Activated CD4-positive, alpha-beta T cell treated with anti-CD3 and anti-CD28 coated beads, Interleukin-10, Interleukin-2, amounts not matched to agents 100 ng/mL and 50 ng/mL, durations not matched to agents 16 hours and 8 hours (primary cell): ENCODE measurements at regions not wholly inside any gene's neighbourhood (a gene's known extent, or its start where the extent isn't known, plus 50 kb on each side); places are given as distances from the start of the nearest gene placed in this dataset.
"Not testable (repeated sequence)": the region's sequence is repeated elsewhere in the genome, so short reads cannot be mapped to it uniquely, and the experiment has no call there.

ENCODE experiments used
- DNase-seq: peaks from one replicate; pipeline ENCODE4 v3.0.0-alpha.2; 2020

DNA sequence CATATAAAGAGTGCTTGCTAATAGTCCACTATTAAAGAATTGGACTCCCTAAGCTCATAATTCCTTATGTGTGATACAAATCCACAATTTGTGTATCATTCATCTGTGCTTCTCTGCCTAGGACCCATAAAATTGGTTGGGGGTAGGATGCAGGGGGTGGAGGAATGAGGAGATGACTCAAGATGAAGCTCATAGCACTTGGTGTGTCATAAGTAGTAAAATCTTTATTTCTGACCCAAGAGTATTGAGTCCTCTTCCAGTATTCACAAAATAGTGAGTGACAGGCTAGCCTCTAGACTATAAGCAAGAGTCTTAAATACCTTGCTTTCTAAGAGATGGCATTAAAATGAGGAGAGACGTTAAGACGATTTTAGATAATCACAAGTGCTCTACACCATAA, 390.9 kb upstream of the CDH19 start:
- no peak for DNase-seq

- DNase-seq: no peak
Measured at GRCh38 chr18:66993492-66993891, 389.6 kb upstream of the CDH19 start.

- DNase-seq: no peak
Measured at GRCh38 chr18:66990909-66991308, 387.0 kb upstream of the CDH19 start.

GRCh38 chr18:66979009-66979408, 375.1 kb upstream of the CDH19 start:
- DNase-seq: no peak

DNA sequence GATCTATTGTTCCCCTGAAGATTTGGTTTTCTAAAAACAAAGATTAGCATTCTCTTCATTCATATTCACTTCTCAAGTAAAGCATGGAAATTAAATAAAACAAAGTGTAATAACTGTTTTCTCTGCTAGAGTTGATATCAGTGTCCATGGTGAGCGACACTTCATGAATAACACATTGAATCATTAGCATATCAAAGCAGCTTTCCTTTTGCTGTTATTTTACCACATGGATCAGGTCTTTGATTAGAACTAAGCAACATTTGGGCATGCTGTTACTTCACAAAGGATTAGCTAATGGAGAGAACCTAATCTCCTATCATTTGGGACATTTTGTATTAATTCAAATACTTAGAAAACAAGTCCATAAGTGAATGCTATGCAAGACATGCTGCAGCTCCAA, 368.8 kb upstream of the CDH19 start:
- no peak for DNase-seq

GRCh38 chr18:66971960-66972359, 368.1 kb upstream of the CDH19 start:
- DNase-seq: no peak

DNA sequence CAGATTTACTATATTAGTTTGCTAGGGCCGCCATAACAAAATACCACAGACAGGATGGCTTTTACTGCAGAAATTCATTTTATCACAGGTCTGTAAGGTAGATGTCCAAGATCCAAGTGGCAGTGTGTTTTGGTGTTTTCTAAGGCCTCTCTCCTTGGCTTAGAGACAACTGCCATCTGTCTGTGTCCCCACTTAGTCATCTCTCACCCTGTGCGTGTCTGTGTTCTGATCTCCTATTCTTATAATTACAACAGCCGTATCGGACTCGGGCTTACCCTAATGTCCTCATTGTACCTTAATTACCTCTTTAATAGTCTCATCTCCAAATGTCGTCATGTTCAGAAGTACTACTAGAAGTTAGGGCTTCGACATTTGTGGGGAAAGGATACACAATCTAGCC, 362.3 kb upstream of the CDH19 start:
- DNase-seq: no peak

GRCh38 chr18:66958309-66958708, 354.4 kb upstream of the CDH19 start:
- no peak for DNase-seq

- no peak for DNase-seq
Measured at GRCh38 chr18:66951750-66952149, 347.9 kb upstream of the CDH19 start.

DNA sequence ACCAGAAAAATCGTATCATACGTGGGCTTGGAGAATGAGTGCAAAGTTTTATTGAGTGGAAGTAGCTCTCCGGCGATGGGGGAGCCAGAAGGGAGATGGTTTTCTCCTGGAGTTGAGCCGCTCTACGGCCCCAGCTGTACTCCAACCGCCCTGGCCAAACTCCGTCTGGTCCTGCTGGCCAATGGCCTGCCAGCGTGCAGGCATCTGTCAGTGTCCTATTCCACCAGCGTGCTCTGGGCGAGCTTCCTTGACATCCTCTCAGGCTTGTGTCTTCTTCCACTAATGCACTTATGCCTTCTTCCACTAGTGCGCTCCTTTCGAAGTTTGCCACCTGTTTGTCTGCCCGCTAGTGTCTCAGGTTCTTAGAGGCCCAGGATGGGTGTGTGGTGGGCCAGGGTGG, 345.5 kb upstream of the CDH19 start:
- DNase-seq: no peak

- DNase-seq: no peak
Measured at GRCh38 chr18:66937546-66937945, 333.7 kb upstream of the CDH19 start.

- DNase-seq: no peak
Measured at GRCh38 chr18:66931010-66931409, 327.1 kb upstream of the CDH19 start.

DNA sequence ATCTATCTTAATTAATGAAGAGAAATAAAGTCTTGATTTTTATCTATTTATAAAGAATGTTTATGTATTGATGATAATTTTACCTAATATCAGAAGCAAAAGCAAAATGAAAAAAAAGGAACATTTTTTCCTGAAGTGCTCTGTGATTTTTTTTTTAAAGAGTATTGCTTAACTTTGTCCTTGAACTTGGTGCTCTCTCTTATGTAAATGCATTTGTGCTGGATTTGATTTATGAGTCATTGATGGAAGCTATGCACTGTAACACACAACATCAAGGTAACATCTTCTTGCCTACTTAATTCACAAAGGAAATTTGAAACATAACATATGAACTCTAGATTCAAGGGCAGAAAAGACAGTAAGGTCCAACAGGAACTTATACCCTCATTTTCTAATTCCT, 312.9 kb upstream of the CDH19 start:
- DNase-seq: no peak

DNA sequence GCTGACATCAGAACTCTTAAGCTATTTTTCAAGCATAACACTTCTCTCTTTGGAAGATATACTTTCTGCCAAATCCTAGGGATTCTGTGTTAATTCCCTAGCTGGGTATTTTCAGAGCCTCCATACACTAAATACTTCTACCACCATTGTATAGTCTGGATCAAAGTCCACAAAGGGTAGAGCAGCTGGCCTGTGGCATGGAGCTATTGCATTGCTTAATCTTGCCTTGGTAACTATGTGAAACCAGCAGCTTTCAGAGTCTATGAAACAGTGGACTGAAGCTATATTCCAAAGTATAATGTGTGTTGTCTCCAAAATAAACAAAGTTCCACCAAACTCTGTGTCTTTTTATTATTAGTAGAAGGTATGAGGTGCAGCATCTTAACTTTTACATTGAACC, 296.9 kb upstream of the CDH19 start:
- no peak for DNase-seq

DNA sequence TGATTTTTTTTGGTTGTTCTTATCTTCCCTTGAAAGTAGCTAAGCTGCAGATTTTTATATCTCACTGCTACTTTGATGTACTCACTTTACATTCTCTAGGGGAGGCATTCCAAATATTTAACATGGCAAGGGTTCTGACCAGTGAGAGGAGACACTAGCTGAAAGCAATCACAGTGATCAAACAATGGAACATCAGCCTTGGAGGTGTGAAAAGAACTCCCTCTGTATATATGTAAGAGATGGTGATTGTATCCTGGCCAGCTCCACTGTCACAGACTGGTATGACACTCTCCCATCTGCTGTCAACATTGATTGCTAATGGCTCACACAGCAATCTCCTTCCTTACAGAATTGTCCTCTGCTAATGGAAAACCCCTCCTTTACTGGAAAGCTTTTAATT, 291.7 kb upstream of the CDH19 start:
- no peak for DNase-seq

DNA sequence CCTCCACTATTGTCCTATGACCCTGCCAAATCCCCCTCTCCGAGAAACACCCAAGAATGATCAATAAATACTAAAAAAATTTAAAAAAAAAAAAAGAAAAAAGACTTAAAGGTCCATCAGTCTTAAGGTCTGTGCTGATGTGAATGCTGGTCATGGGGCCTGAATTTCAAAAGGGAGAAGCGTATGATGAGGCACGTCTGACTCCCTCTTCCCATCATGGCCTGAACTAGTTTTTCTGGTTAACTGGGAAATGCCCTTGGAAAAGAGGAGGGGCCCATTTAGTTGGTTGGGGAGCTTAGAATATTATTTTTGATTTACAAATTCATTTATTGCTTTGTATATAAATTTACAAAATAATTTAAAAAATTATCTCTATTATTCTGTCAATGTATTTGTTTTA, 291.0 kb upstream of the CDH19 start:
- DNase-seq: no peak

- not testable (repeated sequence) for DNase-seq
Measured at GRCh38 chr18:66892388-66892787, 288.5 kb upstream of the CDH19 start.

DNA sequence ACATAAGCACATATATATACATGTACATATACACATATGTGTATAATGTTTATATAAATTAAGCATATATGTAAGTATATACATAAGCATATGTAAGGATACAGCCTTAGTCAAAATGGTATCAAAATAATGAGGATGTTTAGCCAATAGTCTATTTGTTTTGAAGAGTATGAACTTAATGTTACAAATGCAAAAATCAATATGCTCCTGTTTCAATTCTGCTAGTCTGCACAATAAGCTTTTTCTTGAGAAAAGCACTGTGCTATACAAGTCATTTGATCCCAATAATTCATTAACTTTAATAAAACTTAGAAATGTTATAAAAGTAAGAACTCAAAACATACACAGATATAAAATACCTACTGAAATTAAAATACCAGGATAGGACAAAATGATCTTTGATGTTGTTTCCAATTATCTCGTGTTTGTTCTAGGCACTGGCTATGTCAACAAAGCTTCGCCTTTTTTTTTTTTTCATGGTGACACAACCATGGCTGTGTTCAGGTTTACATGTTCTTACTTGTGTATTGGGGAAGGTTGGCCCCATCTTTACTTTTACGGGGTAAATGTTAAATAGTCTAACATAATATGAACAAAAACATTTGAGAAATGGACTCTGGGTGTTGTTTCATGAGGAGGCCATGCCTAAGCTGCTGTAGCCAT, 271.1 kb upstream of the CDH19 start:
- no peak for DNase-seq

- DNase-seq: no peak
Measured at GRCh38 chr18:66874375-66874774, 270.5 kb upstream of the CDH19 start.

- DNase-seq: no peak
Measured at GRCh38 chr18:66873899-66874298, 270.0 kb upstream of the CDH19 start.

DNA sequence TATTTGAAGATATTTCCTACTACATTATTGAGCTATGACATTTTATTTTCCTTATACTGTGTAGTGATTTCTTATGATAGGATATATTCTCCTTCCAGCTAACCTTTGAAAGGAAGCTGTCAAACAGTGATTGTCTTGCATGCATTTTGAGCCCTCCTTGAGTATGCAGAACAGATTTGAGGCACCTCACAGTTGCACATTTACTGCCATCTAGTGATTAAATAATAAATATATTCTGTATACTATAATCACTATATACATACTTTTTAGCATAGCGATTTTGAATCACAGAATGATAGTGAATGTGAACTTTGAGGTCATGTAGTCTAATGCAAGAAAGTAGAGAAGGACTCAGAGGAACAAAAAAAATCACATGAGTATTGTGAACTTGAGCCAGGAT, 268.4 kb upstream of the CDH19 start:
- no peak for DNase-seq

DNA sequence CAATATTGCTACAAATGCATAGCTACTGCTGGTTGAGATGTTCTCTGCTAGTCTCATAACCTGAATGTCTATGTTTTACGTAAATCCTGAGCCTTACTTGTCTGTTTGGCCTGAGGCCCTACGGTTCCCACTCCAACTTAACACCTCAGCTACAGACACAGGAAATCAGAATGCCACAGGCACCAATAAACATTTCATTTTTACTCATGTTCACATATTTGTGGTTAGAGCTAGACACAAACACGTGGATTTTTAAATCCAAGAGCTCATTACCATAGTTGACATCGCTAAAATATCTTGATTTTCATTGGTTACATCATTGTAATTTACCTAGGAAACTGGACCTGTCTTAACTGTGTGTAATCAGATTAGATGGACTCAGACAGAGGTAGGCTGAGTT, 263.8 kb upstream of the CDH19 start:
- peak; percentile 13 for DNase-seq

DNA sequence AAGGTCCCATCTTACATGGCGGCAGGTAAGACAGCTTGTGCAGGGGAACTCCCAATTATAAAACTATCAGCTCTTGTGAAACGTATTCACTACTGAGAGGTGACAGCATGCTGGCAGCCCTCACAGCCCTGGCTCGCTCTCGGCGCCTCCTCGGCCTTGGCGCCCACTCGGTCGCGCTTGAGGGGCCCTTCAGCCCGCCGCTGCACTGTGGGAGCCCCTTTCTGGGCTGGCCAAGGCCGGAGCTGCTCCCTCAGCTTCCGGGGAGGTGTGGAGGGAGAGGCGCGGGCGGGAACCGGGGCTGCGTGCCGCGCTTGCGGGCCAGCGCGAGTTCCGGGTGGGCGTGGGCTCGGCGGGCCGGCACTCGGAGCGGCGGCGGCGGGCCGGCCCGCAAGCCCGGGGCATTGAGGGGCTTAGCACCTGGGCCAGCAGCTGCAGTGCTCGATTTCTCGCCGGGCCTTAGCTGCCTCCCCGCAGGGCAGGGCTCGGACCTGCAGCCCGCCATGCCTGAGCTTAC, 262.6 kb upstream of the CDH19 start:
- not testable (repeated sequence) for DNase-seq

DNA sequence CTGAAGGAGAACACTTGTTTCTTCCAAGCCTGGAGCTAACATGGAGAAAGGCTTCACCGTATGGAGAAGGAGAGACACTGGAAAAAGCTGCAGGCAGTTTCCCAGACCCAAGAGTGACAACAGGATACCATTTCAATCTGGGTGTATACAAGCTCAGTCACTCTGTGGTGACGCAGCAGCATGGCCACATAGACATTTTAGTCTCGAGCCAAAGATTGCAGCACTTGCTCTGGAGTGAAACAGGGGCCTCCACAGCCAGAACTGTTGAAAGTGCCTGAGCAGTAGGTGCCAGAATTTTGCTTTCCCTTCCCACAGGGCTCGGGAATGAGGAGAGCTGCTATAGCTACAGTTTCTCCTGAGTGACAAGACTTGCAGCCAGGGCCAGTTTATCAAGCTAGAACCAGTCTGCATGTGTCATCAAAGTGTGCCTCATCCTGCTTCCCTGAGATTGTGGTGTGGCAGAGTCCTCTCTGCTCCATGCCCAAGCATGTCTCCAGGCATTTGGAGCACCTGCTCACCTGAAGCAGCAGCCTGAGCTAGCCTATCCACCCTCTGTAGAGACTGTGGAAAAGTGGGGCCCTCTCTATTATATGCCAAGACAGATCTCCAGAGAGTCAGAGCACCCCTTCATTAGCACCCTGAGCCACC, 234.6 kb upstream of the CDH19 start:
- no peak for DNase-seq

- no peak for DNase-seq
Measured at GRCh38 chr18:66833646-66834045, 229.8 kb upstream of the CDH19 start.
